ENCODE measurements at regions not wholly inside any gene's neighbourhood (a gene's known extent, or its start where the extent isn't known, plus 50 kb on each side); places are given as distances from the start of the nearest gene placed in this dataset.

DNA sequence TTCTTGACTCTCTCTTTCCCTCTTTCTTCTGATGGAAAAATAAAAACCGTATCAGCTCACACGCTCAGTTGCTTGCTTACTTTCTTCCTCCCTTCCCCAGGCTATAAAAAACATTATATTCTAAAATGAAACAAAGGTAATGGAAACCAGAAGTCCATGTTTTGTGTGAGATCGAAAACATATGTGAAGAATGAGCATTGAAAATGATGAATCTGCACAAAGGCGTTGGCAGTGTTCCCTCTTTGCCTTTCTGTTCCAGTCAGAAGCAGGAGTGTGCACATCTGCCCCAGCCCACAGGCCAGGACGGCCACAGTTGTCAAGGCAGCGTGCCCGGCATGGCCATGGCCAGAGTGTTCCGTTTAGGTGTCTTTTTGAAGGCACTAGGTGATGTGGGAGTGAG lies 185.3 kb upstream of the USP24 start:
- DNase-seq, result peak; percentile 87

DNA sequence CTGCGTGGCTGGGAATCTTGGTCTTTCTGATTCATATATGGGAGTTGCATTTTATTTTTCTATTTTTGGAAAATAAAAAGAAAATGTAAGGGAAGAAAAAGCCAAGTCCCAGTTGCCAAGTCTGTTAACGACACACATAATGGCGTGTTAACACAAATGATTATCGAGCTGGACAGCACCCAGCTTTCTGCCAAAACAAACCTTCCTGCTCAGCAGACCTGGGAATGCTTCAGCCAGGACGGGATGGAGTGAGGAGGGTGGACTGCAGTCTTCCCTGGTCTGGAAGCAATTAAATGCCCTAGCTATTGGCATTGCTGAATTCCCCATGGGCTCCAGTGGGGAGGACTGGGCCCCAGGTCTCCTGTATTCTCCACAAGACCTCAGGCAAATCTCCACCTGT lies 184.2 kb upstream of the USP24 start:
- peak; percentile 82 for DNase-seq

DNA sequence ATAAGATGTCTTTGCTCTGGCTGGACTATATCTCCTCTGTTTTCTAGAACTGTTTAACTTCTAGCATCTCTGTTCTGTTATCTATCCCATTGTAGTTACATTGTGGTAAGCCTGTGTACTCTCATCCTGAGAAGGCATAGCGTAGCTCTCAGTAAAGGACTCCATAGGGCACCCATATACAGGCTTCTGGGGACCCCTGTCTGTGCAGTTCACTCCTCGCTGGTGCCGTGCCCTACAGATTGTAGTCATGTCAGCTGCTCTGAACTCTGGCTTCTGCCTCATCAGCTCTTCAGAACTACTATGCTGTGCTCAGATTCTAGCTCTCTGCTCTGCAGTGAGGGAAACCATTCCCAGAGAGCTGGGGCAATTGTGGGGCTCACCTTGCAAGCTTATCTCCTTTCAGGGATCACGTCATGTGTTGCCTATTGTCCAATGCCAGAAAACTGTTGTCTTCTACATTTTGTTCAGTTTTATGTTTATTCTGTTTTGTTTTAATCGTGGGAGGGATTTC lies 181.3 kb upstream of the USP24 start:
- no peak for DNase-seq

DNA sequence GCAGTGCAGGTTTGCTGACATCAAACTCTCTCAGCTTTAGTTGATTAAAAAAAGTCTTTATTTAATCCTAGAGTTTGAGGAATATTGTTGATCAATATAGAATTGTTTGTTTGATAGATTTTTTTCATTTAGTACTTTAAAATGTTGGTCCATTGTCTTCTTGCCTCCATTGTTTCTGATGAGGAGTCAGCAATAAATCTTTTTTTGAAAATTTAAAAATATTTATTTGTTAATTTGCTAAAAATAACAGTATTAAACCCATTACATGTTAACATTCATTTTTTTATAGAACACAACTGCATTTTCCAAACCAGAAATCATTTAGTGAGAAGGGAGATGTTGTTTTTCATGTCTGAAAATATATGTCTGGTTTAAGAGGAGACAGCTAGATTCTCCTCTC lies 173.8 kb upstream of the USP24 start:
- DNase-seq, result no peak

DNA sequence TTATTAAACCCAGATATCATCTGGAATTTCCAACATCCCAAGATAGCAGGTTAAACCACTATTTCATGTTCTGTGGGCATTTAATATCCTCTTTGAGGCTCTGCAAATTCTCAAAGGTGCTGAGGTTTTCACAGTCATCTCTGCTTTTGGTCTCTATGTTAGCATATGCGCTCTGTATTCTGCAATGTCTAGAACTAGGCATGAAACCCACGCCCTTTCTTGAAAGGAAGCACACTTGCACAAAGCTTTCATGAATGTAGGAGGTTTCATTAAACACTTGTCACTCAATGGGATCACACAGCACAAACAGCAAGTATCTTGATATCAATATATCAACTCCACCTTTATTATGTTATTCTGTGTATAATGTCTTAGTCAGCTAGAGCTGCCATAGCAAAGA lies 172.0 kb upstream of the USP24 start:
- DNase-seq, result no peak

DNA sequence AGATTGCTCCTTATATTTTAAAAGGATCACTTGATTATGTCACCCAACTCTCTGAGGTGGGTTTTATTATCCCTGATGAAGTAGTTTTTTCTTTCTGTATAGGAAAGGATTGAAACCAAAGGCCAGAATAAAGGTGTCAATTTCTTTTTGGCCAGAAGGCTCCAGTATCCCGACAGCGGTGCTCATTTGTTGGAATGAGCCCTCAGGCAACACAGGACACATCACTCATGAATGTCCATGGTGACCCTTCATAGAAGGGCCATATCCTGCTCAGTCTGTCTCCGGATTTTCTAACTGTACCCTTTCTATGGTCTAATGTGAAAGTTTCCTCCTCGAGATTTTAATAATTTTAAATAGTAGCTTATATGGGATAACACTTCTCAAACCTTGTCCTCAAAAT lies 171.3 kb upstream of the USP24 start:
- no peak for DNase-seq

DNA sequence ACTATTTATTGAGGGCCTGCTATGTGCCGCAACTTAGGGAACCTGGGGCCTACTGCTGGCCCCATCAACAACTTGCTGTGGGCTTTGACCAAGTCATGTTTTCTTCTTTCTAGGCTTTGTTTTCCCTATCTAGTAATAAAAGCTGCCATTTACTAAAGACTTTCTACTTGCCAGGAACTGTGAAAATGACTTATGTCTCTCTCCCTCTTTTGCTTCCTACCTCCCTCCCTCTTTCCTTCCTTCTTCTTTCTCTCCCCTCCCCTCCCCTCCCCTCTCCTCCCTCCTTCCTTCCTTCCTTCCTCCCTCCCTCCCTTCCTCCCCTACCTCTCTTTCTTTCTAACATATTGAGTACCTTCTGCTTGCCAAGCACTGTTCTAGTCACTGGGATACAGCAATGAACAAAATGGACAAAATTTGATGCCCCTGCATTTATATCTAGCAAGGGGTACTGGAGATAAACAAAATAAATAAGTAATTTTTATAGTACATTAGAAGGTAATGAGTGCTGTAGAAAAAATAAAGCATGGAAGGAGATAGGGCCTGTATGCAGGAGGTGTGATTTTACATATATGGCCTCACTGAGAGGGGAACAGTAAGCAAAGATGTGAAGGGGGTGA lies 170.3 kb upstream of the USP24 start:
- DNase-seq, result no peak

DNA sequence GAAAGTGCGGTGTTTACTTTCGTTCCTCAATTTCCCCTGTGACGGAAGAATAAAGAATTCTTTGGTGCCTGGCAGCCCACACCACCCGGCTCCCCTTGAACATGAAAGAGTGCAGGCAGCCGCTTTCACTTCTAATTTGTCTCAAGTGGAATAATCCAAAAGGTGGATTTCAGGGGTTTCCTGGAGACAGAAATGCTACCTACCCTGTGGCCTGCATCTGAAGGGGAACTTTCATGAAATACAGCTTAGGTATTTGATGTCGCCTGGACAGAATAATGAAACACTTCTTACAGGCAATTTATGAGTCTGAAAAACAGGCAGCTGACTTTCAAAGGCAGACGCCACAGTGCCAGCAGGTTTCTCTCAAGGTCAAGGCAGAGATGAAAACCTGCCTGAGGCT lies 169.5 kb upstream of the USP24 start:
- no peak for DNase-seq

DNA sequence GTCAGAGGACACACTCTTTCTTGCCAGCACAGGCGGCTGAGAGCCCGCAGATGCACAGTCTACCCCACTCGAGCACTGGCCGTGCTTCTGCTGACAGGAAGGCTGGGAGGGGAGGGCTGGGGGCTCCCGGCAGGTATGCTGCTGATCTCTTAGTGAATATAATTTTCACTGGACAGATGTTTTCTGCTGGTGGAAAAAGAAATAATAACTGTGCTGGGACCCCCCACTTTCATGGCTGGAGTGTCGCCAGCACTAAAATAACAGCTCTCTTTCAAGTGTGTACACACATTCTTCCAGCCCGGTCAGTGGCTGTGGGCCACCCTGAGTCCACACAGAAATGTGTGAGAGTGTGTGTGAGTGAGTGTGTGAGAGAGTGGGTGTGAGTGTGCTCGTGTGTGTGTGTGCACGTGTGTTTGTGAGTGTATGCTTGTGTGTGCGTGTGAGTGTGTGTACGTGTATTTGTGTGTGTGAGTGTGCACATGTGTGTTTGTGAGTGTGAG lies 167.7 kb upstream of the USP24 start:
- DNase-seq, result peak; percentile 64

DNA sequence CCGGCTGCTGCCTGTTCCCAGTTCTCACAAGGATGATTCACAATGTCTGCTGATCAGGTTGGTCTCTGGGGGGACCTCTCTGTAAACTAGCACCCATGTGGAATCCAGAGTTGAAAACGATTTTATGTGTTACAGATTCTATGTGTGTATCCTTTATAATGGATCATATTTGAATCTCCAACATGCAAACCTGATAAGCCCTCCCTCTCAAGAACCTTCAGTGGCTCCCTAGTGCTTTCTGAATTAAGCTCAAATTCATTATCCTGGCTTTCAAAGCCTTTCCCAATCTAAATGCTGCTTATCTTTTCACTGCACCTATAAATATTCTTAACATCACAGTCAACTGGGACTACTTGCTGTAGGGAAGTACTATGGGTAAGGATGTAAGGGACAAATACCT lies 166.8 kb upstream of the USP24 start:
- no peak for DNase-seq

DNA sequence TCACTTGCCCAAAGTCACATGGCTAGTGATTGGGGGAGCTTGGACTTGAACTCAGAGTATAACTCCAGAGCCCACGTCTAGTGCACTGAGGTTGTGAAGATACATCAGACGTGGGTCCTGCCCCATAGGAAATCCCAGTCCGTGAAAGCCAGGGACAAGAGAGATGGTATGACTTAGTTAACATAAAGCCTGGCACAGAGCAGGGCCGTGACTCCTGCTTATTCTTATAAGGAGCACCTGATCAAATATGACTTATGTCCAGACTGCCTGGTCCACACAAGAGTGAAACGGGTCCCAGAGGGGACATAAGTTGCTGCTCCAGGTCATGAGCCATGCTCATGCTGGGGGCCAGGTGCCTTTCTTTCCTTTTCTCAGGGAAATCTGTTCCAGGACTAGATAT lies 166.3 kb upstream of the USP24 start:
- DNase-seq, result no peak

DNA sequence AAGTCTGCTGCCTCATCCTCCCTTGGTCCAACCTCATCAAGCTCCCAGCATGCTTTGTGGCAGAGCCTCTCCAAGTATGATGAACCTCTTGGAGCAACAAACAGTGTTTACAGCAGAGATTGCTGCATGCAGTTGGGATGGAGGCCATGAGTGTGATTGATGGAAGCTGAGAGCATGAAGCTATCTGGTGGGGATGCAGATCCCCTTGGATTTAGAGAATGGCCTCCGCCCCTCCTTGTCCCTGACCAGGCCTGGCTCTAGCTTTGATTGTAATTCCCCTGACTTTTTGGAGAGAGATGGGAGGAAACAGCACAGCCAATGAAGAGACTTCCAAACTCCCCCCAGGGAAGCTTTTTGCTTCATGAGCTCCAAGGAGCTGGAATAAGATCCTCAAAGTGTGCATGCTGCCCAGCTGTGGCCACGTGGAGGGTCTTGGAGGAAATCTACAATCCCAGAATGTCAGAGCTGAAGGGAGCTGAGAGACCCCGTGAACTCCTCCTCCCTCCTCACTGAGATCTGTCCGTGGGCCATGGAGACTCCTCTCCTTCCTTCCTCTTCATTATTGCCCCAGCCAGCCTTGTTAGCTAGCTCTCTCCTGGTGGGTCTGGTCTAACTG lies 165.3 kb upstream of the USP24 start:
- DNase-seq, result peak; percentile 67

DNA sequence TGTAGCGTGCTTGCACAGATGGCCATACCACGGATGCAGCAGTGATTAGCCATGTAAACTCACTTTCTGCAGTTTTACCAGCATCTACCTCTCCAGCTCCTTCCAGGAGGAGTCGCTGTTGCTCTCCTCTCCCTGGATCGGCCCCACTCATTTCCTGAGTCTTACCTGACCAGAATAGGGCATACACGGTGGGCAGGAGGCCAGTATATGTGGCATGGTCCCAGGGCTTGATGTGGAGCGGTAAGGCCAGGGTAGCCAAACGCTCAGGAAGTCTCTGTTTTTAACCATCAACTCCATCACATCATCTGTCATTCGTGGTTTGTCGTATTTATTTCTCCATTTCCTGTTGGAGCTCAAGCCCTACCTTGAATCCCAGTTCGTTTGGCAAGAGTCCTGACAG lies 163.4 kb upstream of the USP24 start:
- peak; percentile 63 for DNase-seq

DNA sequence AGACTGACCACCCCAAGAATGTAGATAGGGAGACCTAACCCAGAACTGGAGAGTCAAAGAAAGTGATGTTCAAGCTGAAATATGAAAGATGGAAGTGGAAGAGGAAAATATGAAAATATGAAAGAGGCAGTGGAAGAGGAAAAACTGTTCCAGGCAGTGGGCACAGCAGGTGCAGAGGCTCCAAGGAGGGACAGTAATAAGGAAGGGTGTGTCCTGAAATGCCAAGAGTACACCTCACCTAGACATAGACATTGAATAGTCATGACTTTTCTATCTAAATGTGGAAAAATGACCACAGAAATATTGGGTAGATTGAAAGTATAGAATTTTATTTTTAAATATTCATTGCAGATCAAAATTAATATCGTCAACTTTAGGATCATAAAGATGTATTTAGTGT lies 161.7 kb upstream of the USP24 start:
- DNase-seq, result no peak

DNA sequence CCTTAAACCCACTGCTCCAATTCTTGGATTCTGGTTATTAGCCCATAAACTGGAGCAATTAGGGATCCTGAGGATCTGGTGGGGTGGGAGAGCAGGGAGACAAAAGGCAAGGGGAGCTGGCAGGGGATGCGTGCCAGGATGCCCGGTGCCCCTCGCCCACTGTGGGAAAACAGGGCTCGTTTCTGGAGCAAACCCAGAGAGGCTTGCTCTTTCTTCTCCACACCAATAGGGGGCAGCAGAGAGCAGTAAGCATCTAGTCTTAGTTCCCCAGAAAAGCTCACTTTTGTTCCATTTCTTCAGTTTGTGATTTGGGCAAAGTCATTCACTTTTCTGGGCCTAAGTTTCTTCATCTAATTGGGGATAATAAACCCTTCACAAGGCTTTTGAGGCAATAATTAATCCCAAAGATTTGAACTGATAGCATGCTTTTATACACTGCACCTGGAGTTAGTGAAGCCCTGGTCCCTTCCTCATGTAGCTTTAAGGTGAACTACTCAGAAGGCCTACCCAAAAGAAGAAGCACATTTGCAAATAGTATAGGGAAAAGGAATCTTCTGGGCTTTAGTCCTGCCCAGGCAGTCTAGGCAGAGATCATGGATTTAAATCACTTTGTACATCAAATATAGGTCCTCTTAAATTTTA lies 160.6 kb upstream of the USP24 start:
- peak; percentile 80 for DNase-seq

DNA sequence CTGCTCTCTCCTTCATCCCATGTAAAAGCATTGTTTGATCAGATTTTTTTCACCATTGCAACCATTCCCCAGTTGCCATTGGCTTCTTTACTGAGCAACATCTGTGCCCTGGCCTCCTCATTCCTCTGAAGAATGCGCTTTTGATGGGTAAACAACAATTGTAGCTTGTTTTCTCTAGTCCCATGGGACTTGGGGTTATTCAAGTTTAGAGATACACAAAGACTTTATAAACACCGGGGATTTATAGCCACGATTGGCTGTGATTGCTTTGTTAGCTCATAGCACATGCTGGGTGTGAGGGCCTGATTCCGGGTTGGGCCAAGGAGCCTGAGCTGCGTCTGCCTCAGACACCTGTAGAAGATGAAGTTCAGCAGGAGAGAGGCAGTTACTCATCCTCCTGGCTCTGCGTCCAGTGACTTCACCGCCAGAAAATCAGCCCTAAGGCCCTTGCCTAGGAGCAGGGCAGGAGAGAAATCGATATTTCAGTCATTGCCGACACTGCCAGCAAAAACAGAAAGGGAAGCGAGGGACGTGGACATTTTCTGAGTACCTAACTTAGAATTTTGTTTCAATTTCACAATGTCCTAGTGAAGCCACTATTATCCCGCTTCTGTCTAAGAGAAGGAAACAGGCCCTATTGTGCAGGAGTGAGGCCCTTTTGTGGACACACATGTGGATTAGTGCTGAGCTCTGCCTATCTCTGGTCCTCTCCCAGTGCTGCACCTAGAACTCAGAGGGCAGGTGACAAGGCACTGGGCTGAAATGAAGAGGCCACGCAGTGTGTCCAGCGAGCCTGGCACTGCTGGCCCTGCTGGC lies 159.8 kb upstream of the USP24 start:
- peak; percentile 41 for DNase-seq

DNA sequence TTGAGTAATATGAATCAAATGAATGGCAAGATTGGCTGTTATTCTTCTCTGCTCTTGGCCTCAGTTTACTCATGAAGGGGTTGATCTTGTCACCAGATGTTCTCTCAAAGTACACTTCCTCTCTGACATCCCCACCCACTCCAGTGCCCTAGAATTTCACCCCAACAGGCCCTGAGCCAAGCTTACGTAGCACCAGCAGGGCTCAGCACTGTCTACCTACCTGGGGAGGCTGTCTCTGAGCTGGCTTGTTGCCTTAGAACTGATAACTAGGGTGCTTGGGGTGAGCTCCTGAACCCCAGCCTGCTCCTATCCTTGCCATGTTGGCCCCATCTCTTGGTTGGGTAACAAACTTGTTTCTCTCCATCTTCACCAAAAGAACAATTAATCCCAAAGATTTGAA lies 159.1 kb upstream of the USP24 start:
- no peak for DNase-seq

DNA sequence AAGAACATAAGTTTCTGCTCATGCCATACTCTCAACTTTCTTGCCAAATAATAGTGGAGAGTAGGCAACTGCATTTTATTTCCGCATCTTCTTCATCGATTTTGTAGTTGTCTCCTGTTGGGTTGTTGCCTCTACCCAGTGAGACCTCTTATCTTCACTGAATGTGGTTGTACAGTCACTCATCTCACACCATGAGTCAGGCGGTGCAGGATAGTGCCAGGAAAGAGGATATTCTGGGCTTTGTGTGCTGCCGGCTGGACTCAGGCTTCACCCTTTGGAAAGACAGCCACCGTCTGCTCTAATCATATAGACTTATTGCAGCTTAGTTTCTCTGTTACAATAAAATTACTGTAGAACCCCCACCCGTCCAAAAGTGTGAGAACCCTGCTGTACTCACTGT lies 154.3 kb upstream of the USP24 start:
- DNase-seq, result no peak

DNA sequence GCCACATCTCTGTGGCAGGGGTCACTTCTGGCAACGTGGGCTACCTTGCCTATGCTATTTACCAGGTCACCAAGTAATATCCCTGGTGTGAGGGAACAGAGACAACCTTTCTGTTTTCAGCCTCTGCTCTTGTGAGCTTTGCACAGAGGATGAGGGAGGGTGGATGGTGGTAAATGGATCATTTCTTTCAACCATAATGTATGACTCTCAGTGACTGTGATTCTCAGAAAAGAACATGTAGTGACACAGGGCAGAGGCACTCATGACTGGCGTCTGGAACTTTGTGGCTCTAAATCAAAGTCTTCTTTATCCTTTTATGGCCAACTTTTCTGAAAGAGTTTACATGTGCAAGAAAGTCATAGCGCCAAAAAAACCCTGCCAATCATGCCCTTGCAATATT lies 153.5 kb upstream of the USP24 start:
- DNase-seq, result no peak

DNA sequence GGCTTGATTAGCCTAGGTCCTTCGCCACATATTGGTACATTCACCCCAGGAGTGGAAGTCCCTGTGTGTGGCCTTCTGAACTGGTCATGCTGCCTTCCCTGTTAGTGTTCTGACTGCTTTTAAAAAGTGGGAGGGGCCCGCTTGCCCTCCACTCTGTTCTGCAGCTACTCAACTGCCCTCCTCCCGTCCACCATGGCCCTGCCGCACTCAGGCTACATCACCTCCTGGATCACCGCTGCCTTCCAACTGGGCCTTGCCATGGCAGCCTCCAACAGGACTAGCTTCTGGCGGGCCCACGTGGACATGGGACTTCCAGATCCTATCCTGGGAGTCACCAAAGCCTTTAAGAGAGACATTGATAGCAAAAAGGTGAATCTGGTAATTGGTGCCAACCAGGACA lies 152.1 kb upstream of the USP24 start:
- no peak for DNase-seq

DNA sequence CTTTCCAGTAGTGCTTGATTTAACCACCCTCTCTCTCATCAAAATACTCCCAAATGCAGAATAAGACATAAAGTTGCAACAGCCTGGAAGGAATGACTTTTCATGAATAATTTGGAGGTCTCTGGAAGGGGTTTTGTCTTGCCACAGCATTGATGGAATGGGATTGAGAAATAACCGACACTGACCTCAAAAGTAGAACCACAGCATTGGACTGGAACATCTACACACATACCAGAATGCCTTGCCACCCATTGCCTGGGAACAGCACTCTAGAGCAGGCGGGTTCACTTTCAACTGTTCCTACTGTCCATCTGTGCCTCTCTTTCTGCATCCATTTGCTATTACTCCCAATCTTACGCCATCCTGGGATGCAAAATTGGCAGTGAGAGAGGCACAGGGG lies 149.1 kb upstream of the USP24 start:
- no peak for DNase-seq

DNA sequence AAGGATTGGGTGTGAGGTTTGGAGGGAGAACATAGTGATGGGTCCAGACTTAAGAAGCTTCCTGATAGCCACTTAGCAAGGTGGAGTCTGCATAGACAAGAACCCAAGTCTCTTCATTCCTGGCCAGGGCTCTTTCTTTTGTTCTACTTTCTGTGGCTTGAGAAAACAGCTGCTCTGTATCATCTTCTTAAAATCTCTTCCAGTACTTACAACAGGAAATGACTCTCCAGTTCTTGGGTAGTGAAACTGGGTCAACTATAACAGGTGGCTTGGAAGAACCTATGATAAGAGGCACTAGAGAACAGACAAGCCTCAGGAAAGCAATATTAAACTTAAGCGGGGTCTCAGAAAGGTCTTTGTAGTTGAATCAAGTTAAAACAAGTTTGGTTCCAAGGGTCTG lies 148.1 kb upstream of the USP24 start:
- DNase-seq, result peak; percentile 53

DNA sequence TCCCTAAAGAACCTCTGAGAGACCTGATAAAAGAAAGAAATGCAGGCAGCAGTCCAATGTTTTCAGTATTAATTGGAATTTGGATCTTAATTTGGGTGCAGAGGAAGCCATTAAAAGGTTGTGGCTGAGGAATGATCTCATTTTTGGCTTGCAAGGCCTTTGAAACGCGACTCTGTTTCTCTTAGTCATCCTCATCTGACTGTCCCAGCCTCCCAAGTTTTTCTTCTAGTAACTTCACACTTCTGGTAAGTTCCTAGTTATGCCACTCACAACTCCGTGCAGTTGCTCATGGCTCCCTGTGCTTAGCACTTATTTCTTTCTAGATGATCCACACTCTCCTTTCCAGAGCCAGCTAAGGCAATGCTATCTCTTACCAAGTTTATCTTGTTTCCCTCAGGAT lies 147.4 kb upstream of the USP24 start:
- peak; percentile 31 for DNase-seq
